ENCODE measurements at regions not wholly inside any gene's neighbourhood (a gene's known extent, or its start where the extent isn't known, plus 50 kb on each side); places are given as distances from the start of the nearest gene placed in this dataset.

DNA sequence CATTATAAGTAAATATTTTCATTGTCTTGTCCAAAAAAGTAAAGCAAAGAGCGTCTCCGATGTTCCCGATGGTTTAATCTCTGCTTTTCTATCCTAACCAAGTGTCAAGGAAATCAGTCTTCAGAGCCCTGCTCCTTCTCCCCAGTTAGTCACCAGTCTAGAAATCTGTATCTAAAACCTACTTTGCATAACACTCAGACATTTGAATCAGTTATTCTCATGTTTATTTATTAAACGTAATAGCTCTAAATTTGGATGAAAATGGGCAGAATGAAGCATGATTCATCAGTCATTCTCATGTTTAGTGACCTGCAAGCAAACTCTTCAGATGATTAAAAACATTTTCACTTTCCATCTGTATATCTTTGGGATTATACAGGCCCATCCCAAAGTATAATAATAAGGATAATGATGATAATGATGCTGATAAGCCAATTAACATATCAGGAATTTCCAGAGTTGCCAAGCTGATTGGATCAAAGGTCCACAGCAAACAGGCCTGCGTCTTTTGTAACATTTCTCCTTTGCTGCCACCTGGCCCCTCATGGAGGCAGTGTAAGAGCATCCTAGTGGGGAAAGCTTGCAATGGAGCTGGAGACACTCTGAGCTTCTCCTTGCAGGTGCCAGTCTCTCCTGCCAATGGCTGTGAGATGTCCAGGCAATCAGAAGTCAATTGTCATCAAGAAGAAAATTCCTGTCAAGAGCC, 273.9 kb downstream of the IGSF11 start (continued):
- TF ChIP-seq, protein P1, sequence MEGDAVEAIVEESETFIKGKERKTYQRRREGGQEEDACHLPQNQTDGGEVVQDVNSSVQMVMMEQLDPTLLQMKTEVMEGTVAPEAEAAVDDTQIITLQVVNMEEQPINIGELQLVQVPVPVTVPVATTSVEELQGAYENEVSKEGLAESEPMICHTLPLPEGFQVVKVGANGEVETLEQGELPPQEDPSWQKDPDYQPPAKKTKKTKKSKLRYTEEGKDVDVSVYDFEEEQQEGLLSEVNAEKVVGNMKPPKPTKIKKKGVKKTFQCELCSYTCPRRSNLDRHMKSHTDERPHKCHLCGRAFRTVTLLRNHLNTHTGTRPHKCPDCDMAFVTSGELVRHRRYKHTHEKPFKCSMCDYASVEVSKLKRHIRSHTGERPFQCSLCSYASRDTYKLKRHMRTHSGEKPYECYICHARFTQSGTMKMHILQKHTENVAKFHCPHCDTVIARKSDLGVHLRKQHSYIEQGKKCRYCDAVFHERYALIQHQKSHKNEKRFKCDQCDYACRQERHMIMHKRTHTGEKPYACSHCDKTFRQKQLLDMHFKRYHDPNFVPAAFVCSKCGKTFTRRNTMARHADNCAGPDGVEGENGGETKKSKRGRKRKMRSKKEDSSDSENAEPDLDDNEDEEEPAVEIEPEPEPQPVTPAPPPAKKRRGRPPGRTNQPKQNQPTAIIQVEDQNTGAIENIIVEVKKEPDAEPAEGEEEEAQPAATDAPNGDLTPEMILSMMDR (IDR thresholded peaks at IDR 0.05; ENCODE audit: control extremely low read depth in 1 of 3, insufficient read depth in 1 of 3, low read depth in 1 of 3, low read length in 3 of 3), result peak; percentile 42 to 86 (median 69)
- TF ChIP-seq EP300 (IDR thresholded peaks at IDR 0.05; ENCODE audit: borderline replicate concordance in 1 of 2, low read depth in 2 of 2, low read length in 2 of 2) (no peak), EZH2 (IDR thresholded peaks at IDR 0.05; ENCODE audit: low read depth, low read length, severe bottlenecking) (no peak), HDAC2 (IDR thresholded peaks at IDR 0.05; ENCODE audit: borderline replicate concordance in 1 of 2, low read depth in 2 of 2, low read length in 2 of 2) (no peak), YY1 (IDR thresholded peaks at IDR 0.05; ENCODE audit: low read depth, low read length) (peak; percentile 62; the same call in 1 of the 2 replicates), GABPA (IDR thresholded peaks at IDR 0.05; ENCODE audit: borderline replicate concordance, insufficient read depth, low read length) (no peak), RNF2 (IDR thresholded peaks at IDR 0.05; ENCODE audit: borderline replicate concordance, low read depth, low read length, missing control alignments, poor library complexity, severe bottlenecking) (no peak), JUND (IDR thresholded peaks at IDR 0.05; ENCODE audit: low read length) (peak; percentile 28; the same call in 1 of the 2 replicates), KDM5A (IDR thresholded peaks at IDR 0.05; ENCODE audit: low read length) (no peak), PHF8 (conservative IDR thresholded peaks at IDR 0.05; ENCODE audit: low read depth, low read length) (no peak), JUN (IDR thresholded peaks at IDR 0.05; ENCODE audit: low read depth, low read length) (peak; percentile 22; the same call in 1 of the 2 replicates), SRF (IDR thresholded peaks at IDR 0.05; ENCODE audit: low read depth, low read length) (no peak), RAD21 (IDR thresholded peaks at IDR 0.05 in 1 of 2, conservative IDR thresholded peaks at IDR 0.05 in 1 of 2; ENCODE audit: low read depth in 2 of 2, low read length in 2 of 2) (peak; percentile 61 to 67), RXRA (IDR thresholded peaks at IDR 0.05; ENCODE audit: insufficient read depth, low read depth, low read length) (no peak), NANOG (IDR thresholded peaks at IDR 0.05; ENCODE audit: insufficient read depth, low read depth, low read length, poor library complexity, severe bottlenecking) (no peak), SP2 (IDR thresholded peaks at IDR 0.05; ENCODE audit: low read length) (no peak)
- TF ChIP-seq, protein P2, sequence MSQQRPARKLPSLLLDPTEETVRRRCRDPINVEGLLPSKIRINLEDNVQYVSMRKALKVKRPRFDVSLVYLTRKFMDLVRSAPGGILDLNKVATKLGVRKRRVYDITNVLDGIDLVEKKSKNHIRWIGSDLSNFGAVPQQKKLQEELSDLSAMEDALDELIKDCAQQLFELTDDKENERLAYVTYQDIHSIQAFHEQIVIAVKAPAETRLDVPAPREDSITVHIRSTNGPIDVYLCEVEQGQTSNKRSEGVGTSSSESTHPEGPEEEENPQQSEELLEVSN (IDR thresholded peaks at IDR 0.05), result no peak
- TF ChIP-seq, protein P3, sequence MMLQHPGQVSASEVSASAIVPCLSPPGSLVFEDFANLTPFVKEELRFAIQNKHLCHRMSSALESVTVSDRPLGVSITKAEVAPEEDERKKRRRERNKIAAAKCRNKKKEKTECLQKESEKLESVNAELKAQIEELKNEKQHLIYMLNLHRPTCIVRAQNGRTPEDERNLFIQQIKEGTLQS (IDR thresholded peaks at IDR 0.05; ENCODE audit: insufficient read depth, low read depth, low read length), result no peak
